HG03175 (cell line): ENCODE measurements at regions not wholly inside any gene's neighbourhood (a gene's known extent, or its start where the extent isn't known, plus 50 kb on each side); places are given as distances from the start of the nearest gene placed in this dataset.

Experiments used
- ATAC-seq: cut with Tn5 transposase; IDR thresholded peaks from one replicate; pipeline ENCODE4 v1.9.1; 2021; ENCODE audit warnings: mild to moderate bottlenecking, moderate library complexity; ENCODE audit not compliant: unreplicated experiment

DNA sequence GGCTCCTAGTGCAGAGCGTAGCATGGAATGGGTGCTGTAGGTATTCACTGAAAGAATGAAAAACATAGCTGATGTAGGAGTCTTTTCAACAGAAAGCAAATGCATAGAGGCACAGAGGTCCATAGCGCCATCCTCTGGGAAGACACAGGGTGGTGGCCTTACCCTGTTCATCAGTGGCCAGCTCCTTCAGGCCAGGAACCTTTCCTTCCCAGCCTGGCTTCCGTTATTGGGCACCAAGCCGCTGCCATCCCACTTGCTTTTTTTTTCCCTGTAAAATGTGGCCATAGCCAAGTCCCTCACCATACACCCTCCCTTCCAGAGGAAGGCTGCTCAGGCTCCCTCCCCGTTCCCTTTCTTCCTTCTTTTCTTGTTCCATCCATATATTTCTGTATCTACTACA, 118.1 kb downstream of the ZNF621 start:
- no peak for ATAC-seq

DNA sequence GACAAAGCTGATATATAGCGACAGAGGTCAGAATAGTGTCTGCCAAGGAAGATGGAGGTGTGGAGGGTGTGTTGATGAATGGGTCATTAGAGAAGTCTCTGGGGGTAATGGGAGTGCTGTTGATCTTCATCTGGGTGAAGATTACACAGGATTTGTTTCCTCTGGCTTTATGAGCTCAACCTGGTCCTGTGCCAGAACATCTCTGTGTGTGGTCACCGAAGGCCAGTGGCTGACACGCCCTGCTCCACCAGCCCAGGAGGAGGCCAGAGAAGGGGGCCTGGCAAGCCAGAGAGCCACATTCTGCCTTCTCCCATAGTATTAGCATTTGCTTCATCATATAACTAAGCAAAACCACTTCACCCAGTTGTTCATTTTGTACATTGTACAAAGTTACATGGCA, 121.1 kb downstream of the ZNF621 start:
- ATAC-seq = no peak

DNA sequence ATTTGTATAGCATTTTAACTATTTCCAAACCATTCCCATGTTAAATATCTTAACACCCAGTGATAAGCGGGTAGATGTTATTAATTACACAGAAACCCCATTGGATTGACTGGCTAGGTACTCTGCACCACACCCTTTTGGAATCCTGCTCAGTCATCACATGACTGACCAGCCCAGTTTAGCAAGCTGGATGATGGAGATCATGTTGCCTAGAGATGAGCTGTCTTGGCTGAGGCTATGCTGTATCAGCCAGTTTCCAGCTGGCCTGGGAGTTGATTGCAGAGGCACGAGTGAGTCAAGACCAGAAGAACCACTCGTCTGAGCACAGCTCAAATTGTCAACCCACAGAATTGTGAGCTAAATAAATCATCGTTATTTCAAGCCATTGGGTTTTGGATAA, 124.6 kb downstream of the ZNF621 start:
- no peak for ATAC-seq

DNA sequence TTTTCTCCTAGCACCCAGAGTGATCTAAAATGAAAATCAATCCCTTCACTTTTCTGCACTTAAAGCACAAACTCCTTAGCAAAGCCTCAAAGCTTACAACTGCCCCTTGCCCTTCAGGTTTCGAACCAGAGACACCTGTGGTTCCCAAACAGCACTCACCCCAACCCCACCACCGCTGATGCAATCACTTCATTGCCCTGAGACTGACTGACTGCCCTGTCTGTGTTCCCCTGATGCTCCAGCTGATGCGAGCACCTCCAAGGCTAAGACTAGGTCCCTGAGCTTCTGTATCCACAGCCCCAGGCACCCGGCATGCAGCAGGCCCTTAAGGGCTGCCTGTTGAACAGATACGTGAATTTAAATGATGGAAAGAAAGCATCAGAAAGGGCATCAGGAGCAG, 127.3 kb downstream of the ZNF621 start:
- no peak for ATAC-seq

DNA sequence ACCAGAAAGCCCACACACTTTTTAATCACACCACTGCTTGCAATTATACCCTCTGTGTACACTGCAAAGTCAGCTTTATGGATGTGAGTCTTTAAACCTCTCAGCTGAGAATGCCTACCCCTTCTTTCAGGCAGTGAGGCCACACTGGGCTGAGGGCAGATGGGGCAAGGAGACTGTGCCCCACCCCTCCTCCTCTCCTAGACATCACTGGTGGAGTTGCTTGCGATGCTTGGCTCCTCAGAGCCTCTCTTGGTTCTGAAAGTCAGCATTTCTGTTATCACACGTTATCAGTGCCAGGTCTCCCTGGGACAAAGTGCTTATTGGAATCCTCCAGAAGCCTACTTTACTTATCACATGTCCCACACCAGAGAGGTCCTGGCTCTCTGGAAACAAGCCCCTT, 128.2 kb downstream of the ZNF621 start:
- no peak for ATAC-seq

DNA sequence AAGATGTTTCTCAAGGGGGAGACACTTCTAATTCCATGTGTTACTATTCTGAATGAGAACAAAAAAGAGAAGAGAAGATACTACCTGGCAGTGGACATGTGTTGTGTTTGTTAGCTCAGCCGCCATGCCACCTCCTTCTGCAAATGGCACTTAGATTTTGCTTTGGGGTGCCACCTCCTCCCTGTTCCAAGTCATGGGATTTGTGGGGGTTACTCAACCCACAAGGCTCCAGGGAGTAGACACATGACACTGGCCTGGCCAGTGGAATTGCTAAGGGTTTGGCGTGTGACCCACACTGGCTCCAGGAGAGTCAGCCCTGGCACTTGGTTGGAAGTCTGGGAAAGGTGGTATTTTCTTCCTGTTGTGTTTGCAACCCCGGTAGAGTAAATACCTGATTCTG, 129.1 kb downstream of the ZNF621 start:
- ATAC-seq = no peak

DNA sequence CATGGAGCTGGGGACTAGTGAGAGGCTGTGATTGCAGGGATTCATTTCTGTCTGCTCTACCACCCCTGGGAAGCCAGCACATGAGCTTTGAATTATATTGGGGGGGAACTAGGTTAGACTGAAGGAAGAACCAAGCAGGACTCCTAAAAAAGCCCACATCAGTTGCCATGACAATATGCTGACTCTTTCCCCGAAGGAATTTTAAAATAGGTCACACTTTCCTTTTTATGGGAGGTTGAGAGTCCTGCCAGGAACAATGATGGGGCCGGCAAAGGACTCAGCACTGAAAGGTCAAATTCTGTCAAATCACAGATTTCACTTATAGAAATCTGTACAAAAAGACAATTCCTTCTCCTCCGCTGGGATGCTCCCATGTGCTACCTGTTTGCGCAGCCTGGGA, 130.8 kb downstream of the ZNF621 start:
- no peak for ATAC-seq

DNA sequence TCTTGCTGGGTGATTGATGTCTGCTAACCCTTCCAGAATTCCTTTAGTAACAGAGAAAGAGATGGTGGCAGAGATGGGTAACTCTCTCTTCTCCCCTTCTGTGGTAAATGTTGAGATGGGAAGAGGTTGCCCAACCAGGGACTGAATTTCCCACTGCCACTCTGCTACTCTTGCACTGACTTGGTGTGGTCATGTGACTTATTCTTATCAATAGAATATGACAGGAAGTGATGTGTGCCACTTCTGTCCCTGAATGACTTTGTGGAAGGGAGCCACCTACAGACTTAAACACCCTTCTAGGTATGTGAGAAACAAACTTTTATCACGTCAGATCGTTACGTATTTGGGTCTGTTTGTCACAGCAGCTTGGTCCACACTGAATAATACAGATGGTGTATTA, 132.9 kb downstream of the ZNF621 start:
- no peak for ATAC-seq

DNA sequence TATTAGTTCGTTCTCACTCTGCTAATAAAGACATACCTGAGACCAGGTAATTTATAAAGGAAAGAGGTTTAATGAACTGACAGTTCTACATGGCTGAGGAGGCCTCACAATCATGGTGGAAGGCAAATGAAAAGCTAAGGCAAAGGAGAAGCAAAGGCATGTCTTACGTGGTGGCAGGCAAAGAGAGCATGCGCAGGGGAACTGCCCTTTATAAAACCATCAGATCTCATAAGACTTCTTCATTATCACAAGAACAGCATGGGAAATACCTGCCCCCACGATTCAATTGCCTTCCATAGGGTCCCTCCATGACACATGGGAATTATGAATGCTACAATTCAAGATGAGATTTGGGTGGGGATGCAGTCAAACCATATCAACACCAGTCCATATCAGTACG, 133.5 kb downstream of the ZNF621 start:
- no peak for ATAC-seq

DNA sequence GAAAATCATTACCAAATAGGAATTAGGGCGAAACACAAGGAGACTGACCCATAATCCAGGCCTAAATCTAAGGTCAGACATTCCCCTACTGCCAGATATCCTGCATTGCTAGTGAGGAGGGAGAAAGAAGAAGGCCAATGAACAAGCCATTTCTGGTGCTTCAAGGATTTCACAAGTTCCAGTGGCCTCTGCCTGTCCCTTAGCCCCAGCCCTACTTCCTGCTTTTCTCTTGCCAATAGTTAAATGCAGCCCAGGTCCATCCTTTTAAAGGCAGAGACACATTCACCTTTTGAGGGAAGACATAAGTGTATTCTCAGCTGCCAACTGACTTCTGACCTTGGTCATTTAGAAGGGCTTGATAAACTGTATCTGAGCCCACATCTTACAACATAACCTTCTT, 135.8 kb downstream of the ZNF621 start:
- no peak for ATAC-seq

DNA sequence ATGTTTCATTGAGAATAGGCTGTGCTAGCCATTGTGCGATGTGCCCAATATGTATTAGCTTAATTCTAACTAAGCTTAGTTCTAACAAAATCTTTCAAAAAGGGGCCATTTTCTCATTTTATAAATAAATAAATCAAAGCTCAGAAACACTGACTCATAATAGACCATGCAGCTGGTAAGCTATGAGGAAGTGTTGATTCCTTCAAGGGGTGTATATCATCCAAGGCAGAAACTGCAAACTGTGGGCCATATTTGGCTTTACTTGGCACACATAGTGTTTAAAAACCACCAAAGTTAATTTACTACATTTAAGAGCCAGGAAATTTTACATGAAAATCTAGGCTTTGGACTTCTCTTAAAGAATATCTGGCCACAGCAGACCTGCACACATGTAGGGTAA, 136.5 kb downstream of the ZNF621 start:
- ATAC-seq = no peak

DNA sequence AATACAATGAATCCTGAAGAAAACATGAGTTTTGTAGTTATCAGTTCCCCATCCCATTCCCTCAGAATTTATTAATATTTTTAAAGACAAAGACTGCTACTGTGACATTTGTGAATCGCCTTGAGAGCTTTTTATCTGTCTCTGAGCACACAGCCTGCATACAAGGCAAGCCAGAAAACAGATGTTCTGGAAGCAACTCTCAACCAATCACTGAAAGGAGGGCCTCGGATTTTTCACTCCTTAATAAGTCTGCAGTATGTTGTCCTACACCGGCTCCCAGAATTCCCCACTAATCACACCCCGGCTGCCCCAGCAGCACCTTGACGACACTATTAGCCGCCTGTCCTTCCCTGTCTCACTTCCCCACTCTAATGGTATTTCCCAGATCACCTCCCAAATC, 138.5 kb downstream of the ZNF621 start:
- no peak for ATAC-seq

DNA sequence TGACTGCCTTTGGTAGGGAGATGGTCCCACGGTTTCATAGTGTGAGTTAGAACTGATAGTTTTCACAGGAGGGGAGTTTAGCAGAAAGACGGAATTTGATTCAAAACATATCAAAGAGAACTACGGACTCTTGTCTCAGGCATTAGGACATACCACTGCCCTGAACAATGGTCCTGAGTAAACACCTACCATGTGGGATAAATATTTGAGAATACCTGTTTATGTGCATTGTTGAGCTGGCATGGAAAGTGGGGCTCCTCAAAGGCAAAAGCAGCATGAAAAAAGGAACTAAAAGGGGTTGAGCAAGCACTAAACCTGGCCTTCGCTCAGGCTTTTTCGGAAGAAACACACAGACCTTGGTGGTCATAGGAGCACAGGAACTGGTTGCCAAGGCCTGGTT, 144.4 kb downstream of the ZNF621 start:
- ATAC-seq = no peak

DNA sequence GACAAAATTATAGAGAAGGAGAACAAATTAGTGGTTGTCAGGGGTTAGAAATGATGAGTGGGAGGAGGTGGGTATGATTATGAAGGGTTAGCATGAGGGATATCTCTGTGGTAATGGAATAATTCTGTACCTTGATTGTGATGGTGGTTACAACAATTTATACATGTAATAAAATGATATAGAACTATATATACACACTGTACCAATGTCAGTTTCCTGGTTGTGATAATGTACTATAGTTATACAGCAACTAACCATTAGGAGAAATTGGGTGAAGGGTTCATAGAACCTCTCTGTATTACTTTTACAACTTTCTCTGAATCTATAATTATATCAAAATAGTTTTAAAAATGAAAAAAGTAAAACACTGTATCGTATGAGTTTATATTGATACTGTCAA, 148.1 kb downstream of the ZNF621 start:
- ATAC-seq = no peak

DNA sequence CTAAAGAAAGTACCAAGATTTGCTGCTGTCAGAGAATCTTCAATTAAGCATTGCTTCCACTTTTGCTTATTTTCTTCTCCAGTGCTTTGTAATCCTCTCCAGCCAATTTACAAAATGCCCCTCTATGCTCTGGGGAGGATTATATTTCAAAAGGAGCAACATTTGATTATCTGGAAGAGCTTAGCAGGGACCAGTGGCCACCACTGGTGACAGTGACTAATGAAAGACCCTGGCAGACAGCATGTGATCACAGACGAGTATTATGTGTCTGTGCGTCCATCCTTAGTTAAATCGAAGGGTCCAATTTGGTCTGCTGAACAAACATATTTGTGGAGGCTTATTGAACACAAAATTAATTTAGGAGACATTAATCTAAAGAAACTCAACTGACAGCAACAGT, 152.6 kb downstream of the ZNF621 start:
- no peak for ATAC-seq

DNA sequence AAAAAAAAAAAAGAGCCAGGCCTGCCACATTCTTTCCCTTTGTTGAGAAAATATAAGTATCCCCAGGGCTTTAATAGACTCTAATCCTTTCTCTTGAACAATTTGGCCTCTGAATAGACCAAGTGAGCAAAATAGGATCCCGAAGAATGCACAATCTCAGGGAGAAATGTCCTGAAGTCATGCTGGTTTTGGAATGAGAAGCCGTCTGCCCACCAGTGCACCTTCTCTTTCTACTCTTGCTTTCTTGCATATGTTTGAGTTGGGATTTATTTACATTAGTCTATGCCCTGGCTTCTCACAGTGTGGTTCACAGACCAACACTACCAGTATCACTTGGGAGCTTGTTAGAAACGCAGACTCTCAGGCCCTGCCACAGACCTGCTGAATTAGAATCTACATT, 153.0 kb downstream of the ZNF621 start:
- no peak for ATAC-seq

DNA sequence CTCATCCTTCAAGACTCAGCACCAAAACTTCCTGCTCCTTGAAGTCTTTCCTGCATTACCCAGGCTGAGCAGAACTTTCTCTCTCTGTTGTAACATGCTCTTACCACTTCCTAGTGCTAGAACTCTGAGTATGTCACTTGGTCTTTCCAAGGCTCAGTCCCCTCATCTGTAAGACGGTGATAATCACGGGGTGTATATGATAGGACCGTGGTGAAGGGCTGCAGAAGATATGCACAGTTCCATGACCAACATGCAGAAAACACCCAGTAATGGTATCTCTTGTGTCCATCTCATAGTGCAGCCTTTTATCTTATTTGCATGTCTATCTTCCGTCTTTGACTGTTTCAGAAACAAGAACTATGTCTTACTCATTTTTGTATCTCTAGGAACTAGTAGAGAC, 154.5 kb downstream of the ZNF621 start:
- no peak for ATAC-seq

DNA sequence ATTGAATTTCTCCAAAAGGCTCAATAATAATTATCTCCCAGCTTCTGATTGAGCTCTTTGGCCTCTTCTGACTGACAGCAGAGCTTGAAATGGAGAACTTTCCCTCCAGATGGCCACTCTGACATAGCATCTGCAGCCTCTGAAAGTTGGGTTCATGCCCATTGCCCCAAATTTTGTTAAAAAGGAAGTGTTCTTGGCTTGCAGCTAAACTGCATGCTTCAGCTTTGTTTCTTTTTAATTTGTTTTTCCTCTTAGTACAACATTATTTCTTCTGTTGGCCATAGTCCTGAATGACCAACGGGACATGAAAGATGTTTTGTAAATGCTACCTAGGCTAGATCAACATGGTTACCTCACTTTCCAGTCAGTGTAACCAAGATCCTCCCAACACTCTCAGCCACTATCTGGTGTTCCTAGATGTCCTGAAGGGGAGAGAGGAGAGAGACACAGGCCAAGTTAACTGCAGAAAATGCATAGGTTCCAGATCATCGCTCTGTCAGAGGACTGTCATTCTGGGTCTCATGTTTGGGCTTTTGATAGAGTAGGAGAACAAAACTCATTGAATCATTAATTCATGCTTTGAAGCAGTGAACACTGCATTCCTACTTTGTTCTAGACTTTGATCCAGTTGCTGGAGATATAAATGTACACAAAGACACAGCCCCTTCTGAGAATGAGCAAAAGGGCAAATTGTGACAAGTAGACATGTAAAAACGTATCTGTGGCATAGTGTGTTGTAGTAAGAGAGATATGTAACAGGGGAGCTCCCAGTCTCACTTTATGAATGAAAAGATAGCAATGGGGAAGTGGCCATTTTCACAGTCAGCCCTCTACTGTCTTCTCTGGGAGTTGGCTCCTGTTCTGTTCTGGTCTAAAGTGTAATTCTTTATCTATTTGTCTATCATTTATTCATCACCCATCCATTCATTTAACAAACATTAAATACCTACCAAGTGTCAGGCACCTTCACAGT, 156.2 kb downstream of the ZNF621 start:
- ATAC-seq = no peak

DNA sequence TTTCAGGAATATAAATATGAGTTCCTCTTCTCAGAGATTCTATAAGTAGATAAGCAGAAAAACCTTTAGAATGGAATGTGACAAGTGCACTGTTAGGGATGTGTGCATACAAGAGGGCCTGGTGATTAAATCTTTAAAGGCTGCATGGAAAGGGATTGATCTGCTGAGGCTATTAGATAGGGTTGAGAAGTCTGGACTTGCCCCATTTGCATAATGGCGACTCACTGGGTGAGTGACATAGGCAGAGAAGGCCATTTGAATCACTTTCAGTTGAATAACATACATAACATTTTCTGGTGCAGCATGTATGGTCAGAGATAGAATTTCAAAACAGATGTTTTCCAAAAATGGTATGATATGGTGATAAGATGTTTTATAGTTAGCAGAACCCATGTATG, 156.9 kb downstream of the ZNF621 start:
- no peak for ATAC-seq

DNA sequence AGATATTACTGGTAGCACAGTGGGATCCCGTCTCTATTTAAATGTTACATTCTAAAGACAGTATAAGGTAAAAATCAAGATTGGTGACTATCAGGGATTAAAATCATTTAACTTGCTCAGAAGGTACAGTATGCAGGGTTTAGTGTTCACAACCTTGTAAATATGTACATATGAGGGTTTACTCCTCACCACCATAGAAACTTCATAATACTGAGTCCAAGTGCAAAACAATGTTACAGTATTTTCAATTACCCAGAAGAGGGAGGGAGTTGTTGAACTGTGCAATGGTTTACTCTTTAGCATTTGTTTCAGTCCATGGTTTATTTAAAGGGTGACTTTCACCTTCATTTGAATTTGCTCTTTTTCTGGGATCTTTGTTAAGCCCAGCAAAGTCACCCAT, 165.1 kb downstream of the ZNF621 start:
- no peak for ATAC-seq

DNA sequence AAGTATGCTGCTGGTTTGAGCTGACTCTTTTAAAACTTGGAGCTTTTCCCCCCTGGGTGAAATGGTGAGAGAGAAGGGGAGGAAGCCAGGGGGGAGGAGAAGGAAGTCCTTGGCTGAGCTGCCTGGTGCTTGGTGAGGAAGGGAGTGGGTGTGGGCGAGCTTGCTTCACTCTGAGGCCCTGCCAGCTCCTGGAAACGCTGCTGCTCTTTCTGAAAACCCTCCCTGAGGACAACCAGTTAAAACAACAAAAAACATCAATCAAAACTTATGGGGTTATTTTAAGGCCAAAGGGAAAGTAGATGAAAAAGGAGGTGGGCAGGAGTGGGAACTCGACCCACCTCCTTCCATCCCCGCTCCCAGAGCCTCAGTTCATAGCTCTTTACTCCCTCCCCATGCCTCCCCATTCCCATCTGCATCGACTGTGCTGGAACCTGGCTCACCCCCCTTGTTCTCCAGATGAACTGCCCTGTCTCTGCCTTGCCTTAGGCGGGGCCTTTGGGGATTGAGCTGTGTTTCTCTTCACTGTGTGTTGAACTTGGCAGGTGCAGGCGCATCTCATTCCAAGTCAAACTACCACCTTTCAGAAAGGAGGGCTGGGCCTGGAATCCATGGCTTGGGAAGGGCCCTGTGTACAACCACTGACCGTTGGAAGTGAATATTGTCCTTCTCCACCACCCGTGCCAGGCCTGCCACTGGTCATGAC, 166.1 kb downstream of the ZNF621 start:
- ATAC-seq = no peak

DNA sequence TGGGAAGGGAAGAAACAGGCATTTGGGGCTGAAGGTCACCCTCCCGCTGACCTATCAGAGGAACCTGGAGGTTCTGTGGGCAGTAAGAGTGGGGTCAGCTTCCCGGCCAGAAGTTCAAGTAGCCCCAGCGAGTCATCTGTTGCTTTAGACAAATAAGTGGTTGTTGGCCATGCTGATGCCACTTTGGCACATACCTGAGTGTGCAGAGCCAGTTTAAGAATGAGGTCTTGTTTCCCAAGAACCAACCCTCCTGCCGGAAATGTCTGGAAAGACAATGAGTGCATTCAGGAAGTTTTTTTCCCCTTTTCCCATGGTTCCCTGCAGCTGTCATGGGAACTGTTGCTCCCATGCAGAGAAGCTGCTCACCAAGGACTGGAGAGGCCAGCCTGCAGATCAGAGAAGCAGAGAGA, 166.7 kb downstream of the ZNF621 start:
- no peak for ATAC-seq
